Fibroblast of villous mesenchyme (primary cell): ENCODE measurements at regions not wholly inside any gene's neighbourhood (a gene's known extent, or its start where the extent isn't known, plus 50 kb on each side); places are given as distances from the start of the nearest gene placed in this dataset.

ENCODE experiments used
- DNase-seq: peaks from one replicate; pipeline ENCODE4 v3.0.0-alpha.2; 2010; ENCODE audit warnings: low read depth
- H3K4me3 ChIP-seq: 2 replicates; pipeline ENCODE4 v1.5.1; 2011; ENCODE audit warnings: low read depth, mild to moderate bottlenecking, low read length
- CTCF ChIP-seq: IDR thresholded peaks from 2 replicates; pipeline ENCODE4 v1.5.1; 2012; ENCODE audit warnings: low read depth, mild to moderate bottlenecking, low read length; ENCODE audit not compliant: insufficient read depth

DNA sequence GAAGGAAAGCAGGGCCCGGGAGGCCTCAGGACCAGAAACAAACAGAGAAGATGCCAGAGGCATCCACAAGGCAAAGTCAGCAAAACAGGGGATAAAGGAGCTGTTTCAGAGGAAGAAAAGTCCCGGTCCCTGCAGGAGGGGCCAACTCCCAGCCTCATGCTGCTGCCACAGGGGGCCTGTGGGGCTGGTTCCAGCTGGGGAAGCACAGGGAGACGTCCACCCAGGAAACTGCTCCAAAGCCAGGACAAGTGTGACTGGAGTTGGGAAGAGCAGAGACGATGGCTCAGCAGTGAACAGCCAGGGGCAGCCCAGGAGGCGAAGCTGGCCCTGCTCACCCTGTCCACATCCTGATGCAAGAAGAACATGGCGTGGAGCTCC is 454.4 kb downstream of the BRD1 start:
- DNase-seq, result no peak
- TF ChIP-seq CTCF, result no peak
- H3K4me3 ChIP-seq, result no peak overlapping the region

DNA sequence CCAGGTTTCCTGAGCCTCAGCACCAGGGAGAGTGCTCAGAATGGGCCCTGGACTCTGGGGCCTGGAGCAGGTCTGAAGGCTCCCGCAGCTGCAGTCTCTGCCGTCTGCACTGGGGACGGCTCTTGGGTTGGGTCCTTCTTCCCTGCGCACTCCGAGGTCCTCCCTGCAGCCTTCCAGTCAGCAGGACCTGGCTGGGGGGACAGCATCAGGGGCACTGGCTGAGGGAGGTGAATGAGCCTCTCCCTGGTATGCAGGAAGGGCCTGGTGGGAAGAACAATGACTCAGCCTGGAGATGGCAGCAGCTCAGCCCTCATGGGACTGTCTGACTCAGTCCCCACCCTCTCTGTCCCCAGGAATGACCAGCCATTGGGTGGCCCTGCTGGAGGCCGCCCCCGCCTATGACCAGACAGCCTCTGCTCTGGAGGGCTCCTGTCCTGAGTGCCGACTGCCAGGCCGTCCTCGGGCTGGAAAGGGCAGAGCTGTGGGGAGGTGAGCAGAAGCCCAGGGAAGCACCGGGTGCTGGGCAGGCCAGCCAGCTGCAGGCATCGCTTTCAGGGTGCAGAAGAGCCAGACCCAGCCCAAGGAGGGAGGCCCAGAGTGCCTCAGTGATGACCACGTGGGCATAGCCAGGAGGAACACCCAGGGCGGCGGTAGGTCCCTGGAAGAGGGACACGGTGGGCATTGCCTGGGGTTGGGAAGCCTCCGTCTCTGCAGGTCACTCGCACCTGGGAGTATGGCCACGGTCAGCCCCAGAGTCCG is 455.0 kb downstream of the BRD1 start:
- no peak for DNase-seq
- TF ChIP-seq CTCF, result no peak
- H3K4me3 ChIP-seq, result no peak overlapping the region

DNA sequence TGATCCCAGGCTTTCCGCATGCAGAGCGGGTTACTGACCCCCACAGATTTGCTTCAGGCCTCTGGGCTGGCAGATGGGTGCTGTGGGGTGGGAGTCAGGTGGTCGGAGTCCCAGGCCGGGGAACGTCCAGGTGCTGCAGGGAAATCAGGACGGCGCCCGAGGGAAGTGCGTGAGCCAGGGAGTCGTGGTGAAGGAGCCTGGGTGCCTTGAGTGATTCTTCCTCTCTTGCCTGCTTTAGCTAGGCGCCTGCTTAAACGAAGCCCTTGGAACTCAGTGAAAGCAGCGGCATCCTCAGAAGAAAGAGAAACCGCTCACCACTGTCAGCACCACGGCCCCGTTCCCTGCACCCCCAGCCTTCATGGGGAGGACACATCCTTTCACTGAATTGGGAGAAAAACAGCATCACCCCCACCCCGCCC is 455.6 kb downstream of the BRD1 start:
- DNase-seq, result no peak
- no peak overlapping the region for H3K4me3 ChIP-seq
- no peak for TF ChIP-seq CTCF

- DNase-seq, result no peak
- H3K4me3 ChIP-seq, result no peak overlapping the region
- TF ChIP-seq CTCF, result no peak
Measured at GRCh38 chr22:49371325-49372110, 456.2 kb downstream of the BRD1 start.

DNA sequence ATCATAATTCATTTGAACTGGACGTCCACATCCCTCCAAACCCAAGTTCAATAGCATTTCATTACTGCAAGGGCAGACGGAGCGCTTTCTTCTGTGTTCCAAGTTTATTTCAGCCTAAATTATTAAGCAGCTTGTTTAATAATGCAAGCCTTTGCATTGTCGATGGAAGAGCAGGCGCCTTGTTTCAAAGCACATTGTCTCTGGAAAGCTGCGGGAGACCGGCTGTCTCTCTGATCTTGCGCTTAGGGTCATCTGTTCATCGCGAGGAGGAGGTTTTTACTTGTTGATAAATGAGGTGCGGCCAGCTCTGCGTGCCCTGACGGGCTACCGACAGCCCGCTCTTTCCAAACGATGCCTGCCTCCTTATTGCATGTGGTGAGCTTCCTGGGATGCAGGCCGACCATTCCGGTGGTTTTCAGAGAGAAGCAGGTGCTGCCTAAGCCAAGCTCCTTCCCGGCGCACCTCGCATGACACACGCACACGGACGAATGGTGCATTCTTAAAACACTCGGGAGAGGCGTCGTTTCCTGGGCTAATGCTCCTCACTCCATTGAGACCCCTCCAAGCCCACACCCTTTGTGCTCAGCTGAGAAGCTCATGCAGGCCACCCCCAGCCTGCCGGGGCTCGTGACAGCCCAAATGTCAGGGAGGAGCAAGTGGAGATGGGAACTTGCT is 456.9 kb downstream of the BRD1 start:
- H3K4me3 ChIP-seq, result no peak overlapping the region
- DNase-seq, result no peak
- no peak for TF ChIP-seq CTCF

DNA sequence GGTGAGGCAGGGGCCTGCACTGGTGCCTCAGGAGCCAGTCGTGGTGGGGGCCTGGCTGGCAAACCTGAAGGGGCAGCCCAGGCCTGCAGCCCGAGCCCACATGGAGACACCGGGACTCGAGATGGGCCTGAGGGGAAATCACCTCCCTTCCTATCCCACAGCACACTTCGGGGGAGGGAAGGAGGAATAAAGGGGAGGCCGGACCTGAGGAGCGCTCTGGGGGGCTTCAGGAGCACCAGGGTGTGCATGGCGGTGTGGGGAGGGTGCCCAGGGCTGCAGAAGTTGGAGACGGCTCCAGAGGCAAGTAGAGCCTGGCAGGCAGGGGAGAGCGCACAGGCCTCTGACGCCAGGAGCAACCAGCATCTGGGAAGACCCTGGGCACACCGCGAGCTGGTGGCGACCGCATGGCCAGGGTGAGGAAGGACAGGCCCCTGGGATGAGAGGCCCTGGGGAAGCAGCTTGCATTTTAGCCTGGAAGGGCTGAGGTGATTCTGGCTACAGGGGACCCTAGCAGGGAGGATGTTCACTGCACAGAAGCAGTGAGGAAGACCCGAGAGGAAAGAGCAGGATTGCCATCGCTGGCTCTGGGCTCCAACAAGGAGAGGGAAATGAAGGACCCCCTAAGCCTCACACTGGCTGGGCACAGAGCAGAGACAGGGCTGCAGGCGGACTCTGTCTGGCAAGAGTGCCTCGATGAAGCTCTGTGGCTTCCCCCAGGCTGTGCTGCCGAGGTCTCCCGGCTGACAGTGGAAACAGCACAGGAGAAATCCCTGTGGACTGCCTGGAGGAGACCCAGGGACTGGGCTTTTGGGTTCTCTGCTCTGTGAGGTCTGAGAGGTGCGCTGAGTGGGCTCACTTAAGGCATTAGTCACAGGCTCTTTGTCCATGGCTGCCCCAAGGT is 457.7 kb downstream of the BRD1 start:
- no peak overlapping the region for H3K4me3 ChIP-seq
- no peak for DNase-seq
- no peak for TF ChIP-seq CTCF
